Tibial artery (tissue), 4 donors: ENCODE measurements at regions not wholly inside any gene's neighbourhood (a gene's known extent, or its start where the extent isn't known, plus 50 kb on each side); places are given as distances from the start of the nearest gene placed in this dataset.

ENCODE experiments used
- DNase-seq, 2 donors: peaks; one replicate each; pipeline ENCODE4 v3.0.0-alpha.2; 2019
- H3K27ac ChIP-seq, 2 donors: fragments of 200-600 bp; sonication (generic) in 1 of 2; 1 replicate in 1 of 2; 2 replicates in 1 of 2; pipeline ENCODE4 v1.5.1; 2018 to 2019; ENCODE audit warnings: mild to moderate bottlenecking in 1 of 2
- H3K27me3 ChIP-seq, 2 donors: fragments of 200-600 bp; sonication (generic) in 1 of 2; one replicate each; pipeline versions ENCODE4 v1.5.1 to v1.6.0; 2016 to 2019
- H3K36me3 ChIP-seq, 3 donors: fragments of 200-600 bp; sonication (generic) in 2 of 3; one replicate each; pipeline ENCODE4 v1.5.1; 2016 to 2019; ENCODE audit warnings: mild to moderate bottlenecking in 2 of 3
- H3K4me1 ChIP-seq, 4 donors: fragments of 200-600 bp; sonication (generic) in 2 of 4; 1 replicate in 3 of 4; 2 replicates in 1 of 4; pipeline ENCODE4 v1.5.1; 2016 to 2019
- H3K4me3 ChIP-seq, 2 donors: fragments of 200-600 bp; sonication (generic) in 1 of 2; 1 replicate in 1 of 2; 2 replicates in 1 of 2; pipeline ENCODE4 v1.5.1; 2018 to 2019; ENCODE audit warnings: mild to moderate bottlenecking in 2 of 2
- H3K9me3 ChIP-seq, 3 donors: fragments of 200-600 bp; sonication (generic) in 1 of 3; one replicate each; pipeline ENCODE4 v1.5.1; 2016 to 2019
- intact Hi-C: fragments of 100-400 bp; cut with DNase I; formaldehyde crosslinking; loops from one replicate; pipeline ENCODE4 v1.15.0; 2023; ENCODE audit warnings: low total_unique reads
- TF ChIP-seq, protein P1 (sequence below), 2 experiments: fragments of 200-600 bp in 1 of 2; fragments of 450-650 bp in 1 of 2; IDR thresholded peaks; one replicate each; pipeline ENCODE4 v1.5.1; 2017 to 2019; ENCODE audit warnings: antibody characterized with exemption in 2 of 2, mild to moderate bottlenecking in 1 of 2, moderate library complexity in 1 of 2

DNA sequence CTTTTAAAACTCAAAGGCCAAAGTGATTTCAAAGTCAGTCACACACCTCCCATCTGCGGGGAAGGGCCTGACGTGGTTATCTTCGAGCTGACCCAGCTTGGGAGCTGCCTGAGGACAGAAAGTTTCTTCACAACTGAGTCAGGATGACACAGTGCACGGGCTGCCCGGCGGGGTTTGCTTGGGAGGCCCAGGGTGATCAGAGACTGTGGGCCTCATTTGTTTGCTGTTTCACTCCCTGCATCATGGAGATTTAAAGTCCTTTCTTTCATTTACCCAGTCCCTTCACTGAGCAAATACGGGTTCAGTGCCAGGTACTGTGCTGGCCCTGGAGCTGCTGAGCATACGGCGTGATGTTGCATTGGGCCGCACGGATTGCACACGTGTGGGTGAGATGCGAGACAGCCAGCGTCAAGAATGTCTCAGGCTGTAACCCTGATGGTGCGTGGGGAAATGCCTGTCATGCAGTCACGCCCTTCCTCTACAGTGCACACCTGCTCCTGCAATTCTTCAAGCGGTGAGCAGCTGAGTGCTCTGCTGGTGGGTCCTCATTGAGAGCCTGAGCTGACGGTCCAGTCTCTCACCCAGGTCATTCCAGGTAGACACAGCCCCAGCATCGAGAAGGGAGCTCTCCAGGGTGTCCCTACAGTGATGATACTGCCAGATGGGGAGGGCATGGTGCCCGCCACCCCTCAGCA lies 82.7 kb upstream of the PMEPA1 start:
- TF ChIP-seq, protein P1, sequence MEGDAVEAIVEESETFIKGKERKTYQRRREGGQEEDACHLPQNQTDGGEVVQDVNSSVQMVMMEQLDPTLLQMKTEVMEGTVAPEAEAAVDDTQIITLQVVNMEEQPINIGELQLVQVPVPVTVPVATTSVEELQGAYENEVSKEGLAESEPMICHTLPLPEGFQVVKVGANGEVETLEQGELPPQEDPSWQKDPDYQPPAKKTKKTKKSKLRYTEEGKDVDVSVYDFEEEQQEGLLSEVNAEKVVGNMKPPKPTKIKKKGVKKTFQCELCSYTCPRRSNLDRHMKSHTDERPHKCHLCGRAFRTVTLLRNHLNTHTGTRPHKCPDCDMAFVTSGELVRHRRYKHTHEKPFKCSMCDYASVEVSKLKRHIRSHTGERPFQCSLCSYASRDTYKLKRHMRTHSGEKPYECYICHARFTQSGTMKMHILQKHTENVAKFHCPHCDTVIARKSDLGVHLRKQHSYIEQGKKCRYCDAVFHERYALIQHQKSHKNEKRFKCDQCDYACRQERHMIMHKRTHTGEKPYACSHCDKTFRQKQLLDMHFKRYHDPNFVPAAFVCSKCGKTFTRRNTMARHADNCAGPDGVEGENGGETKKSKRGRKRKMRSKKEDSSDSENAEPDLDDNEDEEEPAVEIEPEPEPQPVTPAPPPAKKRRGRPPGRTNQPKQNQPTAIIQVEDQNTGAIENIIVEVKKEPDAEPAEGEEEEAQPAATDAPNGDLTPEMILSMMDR (IDR thresholded peaks at IDR 0.05), result no peak
- Histone ChIP-seq H3K4me3 (no peak overlapping the region), H3K4me1 (no peaks in the 10 kb centered on the region), H3K36me3 (no peaks in the 10 kb centered on the region), H3K27ac (no peak overlapping the region), H3K9me3 (no peaks in the 10 kb centered on the region), H3K27me3 (no peaks in the 10 kb centered on the region)
- no peak for DNase-seq
- intact Hi-C loops, result no loop called here

DNA sequence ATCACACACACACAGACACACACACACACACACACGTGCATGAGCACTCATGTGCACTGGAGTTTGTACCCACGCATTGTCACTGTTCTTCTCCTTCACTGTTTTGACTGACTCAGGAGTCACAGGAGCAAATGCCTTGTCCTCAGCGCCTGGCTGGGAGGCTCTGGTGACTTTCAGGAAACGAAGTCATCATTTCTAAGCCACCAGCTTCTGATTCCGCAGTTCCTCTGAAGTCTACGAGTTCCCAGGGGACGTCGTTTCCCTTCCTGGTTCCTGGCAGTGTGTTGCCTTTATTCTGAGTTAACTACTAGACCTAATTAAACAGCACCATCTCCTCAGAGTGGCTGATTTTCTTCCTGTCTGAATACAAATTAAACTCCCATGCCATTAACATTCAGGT lies 82.2 kb upstream of the PMEPA1 start:
- no peak overlapping the region for H3K4me3 ChIP-seq
- intact Hi-C loops, result no loop called here
- no peak overlapping the region for H3K27ac ChIP-seq
- H3K36me3 ChIP-seq, result no peaks in the 10 kb centered on the region
- H3K9me3 ChIP-seq, result no peaks in the 10 kb centered on the region
- TF ChIP-seq, protein P1 (IDR thresholded peaks at IDR 0.05), result no peak
- DNase-seq, result no peak
- H3K4me1 ChIP-seq, result no peaks in the 10 kb centered on the region
- H3K27me3 ChIP-seq, result no peaks in the 10 kb centered on the region

DNA sequence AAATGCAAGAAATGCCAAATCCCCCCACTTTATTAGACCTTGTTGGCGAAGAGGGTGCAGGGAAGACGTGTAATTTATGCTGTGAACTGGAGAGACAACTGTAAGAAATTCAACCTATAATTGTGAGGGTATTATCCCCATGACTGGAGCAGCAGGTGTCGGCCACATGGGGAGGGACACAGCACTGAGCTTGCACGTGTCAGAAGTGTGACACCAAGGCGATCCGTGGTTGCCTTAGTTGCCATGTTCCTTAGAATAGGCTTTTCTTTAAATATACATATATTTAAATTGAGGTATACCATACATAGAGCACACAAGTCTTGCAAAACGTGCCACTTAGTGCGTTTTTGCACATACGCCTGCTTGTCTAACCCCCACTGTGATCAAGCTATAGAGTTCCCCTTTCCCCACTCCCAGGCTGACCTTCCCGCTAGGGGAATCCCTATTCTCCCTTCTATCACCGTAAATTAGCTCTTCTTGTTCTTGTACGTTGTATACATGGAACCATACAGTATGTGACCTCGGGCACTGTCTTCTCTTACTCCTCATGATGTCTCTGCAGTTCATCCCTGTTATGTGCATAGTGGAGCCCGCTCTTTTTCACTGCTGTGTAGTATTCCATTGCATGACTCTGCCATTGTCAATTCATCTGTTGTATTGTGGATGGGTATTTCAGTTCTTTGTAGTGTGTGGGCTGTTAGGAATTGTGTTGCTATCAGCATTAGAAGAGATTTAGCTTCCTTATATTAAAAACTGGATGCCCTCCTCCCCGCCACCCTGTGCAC lies 81.6 kb upstream of the PMEPA1 start:
- Histone ChIP-seq H3K36me3 (no peaks in the 10 kb centered on the region), H3K27me3 (no peaks in the 10 kb centered on the region), H3K4me3 (no peak overlapping the region), H3K9me3 (no peaks in the 10 kb centered on the region), H3K4me1 (no peaks in the 10 kb centered on the region), H3K27ac (no peak overlapping the region)
- DNase-seq, result no peak
- intact Hi-C loops, result no loop called here
- TF ChIP-seq, protein P1 (IDR thresholded peaks at IDR 0.05), result no peak

DNA sequence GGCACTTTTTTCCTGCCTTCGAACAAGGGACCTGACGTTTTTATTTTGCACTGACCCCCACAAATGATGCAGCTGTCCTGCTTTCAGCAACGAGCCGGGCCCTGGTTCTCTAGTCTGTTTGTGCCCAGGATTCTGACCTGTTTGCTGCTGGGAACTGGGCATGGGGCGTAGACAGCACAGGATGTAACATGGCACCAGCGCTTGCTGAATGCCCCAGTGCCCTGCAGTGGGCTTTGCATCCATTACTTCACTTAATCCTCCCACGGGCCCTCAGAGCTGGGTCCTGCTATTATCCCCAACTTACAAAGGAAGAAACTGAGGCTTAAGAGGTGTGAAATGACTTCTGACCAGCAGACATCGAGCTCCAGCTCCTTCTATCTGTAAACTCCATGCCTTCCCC lies 80.4 kb upstream of the PMEPA1 start:
- Histone ChIP-seq H3K27ac (no peak overlapping the region), H3K9me3 (no peaks in the 10 kb centered on the region), H3K36me3 (no peaks in the 10 kb centered on the region), H3K4me3 (no peak overlapping the region), H3K27me3 (no peaks in the 10 kb centered on the region), H3K4me1 (no peaks in the 10 kb centered on the region)
- TF ChIP-seq, protein P1 (IDR thresholded peaks at IDR 0.05), result no peak
- intact Hi-C loops, result no loop called here
- DNase-seq, result no peak

DNA sequence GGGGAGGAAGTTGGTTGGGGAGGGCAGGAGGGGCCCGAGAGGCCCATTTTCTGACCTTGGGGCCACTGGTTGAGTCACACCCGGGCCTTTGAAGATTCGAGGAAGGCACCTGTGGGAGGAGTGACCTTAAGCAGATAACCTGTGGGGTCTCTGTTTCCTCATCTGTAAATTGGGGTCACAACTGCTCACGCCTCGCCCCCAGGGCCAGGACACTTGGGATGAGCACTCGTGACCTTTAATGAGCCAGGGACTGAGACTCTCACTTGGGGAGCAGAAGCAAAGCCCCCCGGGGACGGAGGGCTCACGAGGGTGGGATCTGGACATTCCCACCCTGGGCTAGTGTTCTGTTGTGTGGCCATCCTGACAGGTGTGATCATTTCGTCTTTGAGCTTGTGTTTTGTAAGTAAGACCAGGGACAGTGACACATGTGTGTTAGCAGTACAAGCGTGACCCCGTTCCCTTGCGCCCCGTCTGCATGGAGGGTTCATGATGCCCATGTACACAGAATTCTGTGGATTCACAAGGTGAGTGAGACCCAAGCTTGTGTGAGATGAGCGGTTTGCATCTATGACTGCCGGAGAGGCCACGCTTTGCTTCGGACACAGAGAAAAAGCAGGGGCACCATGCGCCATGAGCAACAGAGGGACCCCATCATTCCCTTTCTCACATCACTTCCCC lies 79.3 kb upstream of the PMEPA1 start:
- intact Hi-C loops, result no loop called here
- no peaks in the 10 kb centered on the region for H3K27me3 ChIP-seq
- H3K4me1 ChIP-seq, result no peaks in the 10 kb centered on the region
- TF ChIP-seq, protein P1 (IDR thresholded peaks at IDR 0.05), result no peak
- H3K36me3 ChIP-seq, result no peaks in the 10 kb centered on the region
- no peaks in the 10 kb centered on the region for H3K9me3 ChIP-seq
- no peak overlapping the region for H3K4me3 ChIP-seq
- no peak for DNase-seq
- H3K27ac ChIP-seq, result no peak overlapping the region
